Adipocyte (in vitro differentiated cells): ENCODE measurements at regions not wholly inside any gene's neighbourhood (a gene's known extent, or its start where the extent isn't known, plus 50 kb on each side); places are given as distances from the start of the nearest gene placed in this dataset.

Experiments
- DNase-seq: peaks from one replicate; pipeline ENCODE4 v3.0.0-alpha.2; 2015; ENCODE audit warnings: low read depth
- H3K27me3 ChIP-seq: replicated peaks from 2 replicates; pipeline ENCODE4 v1.7.0; 2013; ENCODE audit warnings: mild to moderate bottlenecking, low read length, moderate library complexity; ENCODE audit not compliant: control insufficient read depth, insufficient read depth
- H3K36me3 ChIP-seq: 2 replicates; pipeline ENCODE4 v1.7.0; 2013; ENCODE audit warnings: low read length, mild to moderate bottlenecking, moderate library complexity; ENCODE audit not compliant: control insufficient read depth, insufficient read depth, severe bottlenecking
- H3K4me1 ChIP-seq: 2 replicates; pipeline ENCODE4 v1.7.0; 2013; ENCODE audit warnings: mild to moderate bottlenecking, low read length, moderate library complexity; ENCODE audit not compliant: control insufficient read depth, insufficient read depth
- H3K4me3 ChIP-seq: 2 replicates; pipeline ENCODE4 v1.7.0; 2013; ENCODE audit warnings: mild to moderate bottlenecking, low read length, moderate library complexity
- H3K9ac ChIP-seq: 2 replicates; pipeline ENCODE4 v1.7.0; 2013; ENCODE audit warnings: mild to moderate bottlenecking, low read length, moderate library complexity
- H3K9me3 ChIP-seq: 2 replicates; pipeline ENCODE4 v1.7.0; 2013; ENCODE audit warnings: mild to moderate bottlenecking, low read length, moderate library complexity; ENCODE audit not compliant: control insufficient read depth

- Histone ChIP-seq H3K9me3 (no peaks in the 10 kb centered on the region), H3K27me3 (peaks cover 5% of the 10 kb centered on the region), H3K9ac (no peak overlapping the region), H3K4me3 (no peak overlapping the region), H3K36me3 (no peaks in the 10 kb centered on the region), H3K4me1 (no peaks in the 10 kb centered on the region)
- DNase-seq: no peak
Measured at GRCh38 chr11:134632347-134633119, 220.5 kb upstream of the B3GAT1 start.

GRCh38 chr11:134630861-134631260, 218.8 kb upstream of the B3GAT1 start:
- Histone ChIP-seq H3K36me3 (no peaks in the 10 kb centered on the region), H3K9me3 (no peaks in the 10 kb centered on the region), H3K27me3 (no peaks in the 10 kb centered on the region), H3K4me3 (no peak overlapping the region), H3K4me1 (no peaks in the 10 kb centered on the region), H3K9ac (no peak overlapping the region)
- DNase-seq: no peak

- Histone ChIP-seq H3K36me3 (no peaks in the 10 kb centered on the region), H3K4me3 (no peak overlapping the region), H3K9ac (no peak overlapping the region), H3K27me3 (no peaks in the 10 kb centered on the region), H3K4me1 (no peaks in the 10 kb centered on the region), H3K9me3 (no peaks in the 10 kb centered on the region)
- DNase-seq: no peak
Measured at GRCh38 chr11:134628426-134628825, 216.4 kb upstream of the B3GAT1 start.

GRCh38 chr11:134626032-134626431, 214.0 kb upstream of the B3GAT1 start:
- Histone ChIP-seq H3K27me3 (no peaks in the 10 kb centered on the region), H3K4me1 (no peaks in the 10 kb centered on the region), H3K9me3 (no peaks in the 10 kb centered on the region), H3K9ac (no peak overlapping the region), H3K4me3 (no peak overlapping the region), H3K36me3 (no peaks in the 10 kb centered on the region)
- no peak for DNase-seq

GRCh38 chr11:134625631-134626030, 213.6 kb upstream of the B3GAT1 start:
- no peaks in the 10 kb centered on the region for H3K4me1 ChIP-seq
- H3K36me3 ChIP-seq: no peaks in the 10 kb centered on the region
- no peak overlapping the region for H3K4me3 ChIP-seq
- H3K27me3 ChIP-seq: no peaks in the 10 kb centered on the region
- no peaks in the 10 kb centered on the region for H3K9me3 ChIP-seq
- H3K9ac ChIP-seq: no peak overlapping the region
- DNase-seq: no peak

GRCh38 chr11:134625151-134625550, 213.1 kb upstream of the B3GAT1 start:
- Histone ChIP-seq H3K4me3 (no peak overlapping the region), H3K9me3 (no peaks in the 10 kb centered on the region), H3K36me3 (no peaks in the 10 kb centered on the region), H3K4me1 (no peaks in the 10 kb centered on the region), H3K27me3 (no peaks in the 10 kb centered on the region), H3K9ac (no peak overlapping the region)
- DNase-seq: no peak

GRCh38 chr11:134624166-134624920, 212.3 kb upstream of the B3GAT1 start:
- Histone ChIP-seq H3K27me3 (no peaks in the 10 kb centered on the region), H3K36me3 (no peaks in the 10 kb centered on the region)

GRCh38 chr11:134623711-134624110, 211.7 kb upstream of the B3GAT1 start:
- no peak overlapping the region for H3K4me3 ChIP-seq
- DNase-seq: no peak
- no peaks in the 10 kb centered on the region for H3K27me3 ChIP-seq
- H3K36me3 ChIP-seq: no peaks in the 10 kb centered on the region
- H3K9me3 ChIP-seq: no peaks in the 10 kb centered on the region
- no peaks in the 10 kb centered on the region for H3K4me1 ChIP-seq
- no peak overlapping the region for H3K9ac ChIP-seq

More at GRCh38 chr11:134624166-134624920, 212.3 kb upstream of the B3GAT1 start:
- no peak overlapping the region for H3K9ac ChIP-seq
- no peaks in the 10 kb centered on the region for H3K4me1 ChIP-seq
- no peak for DNase-seq
- H3K9me3 ChIP-seq: no peaks in the 10 kb centered on the region
- no peak overlapping the region for H3K4me3 ChIP-seq

GRCh38 chr11:134622458-134622857, 210.4 kb upstream of the B3GAT1 start:
- no peak overlapping the region for H3K4me3 ChIP-seq
- no peak for DNase-seq
- H3K4me1 ChIP-seq: no peaks in the 10 kb centered on the region
- no peaks in the 10 kb centered on the region for H3K27me3 ChIP-seq
- no peaks in the 10 kb centered on the region for H3K9me3 ChIP-seq
- no peaks in the 10 kb centered on the region for H3K36me3 ChIP-seq
- H3K9ac ChIP-seq: no peak overlapping the region

GRCh38 chr11:134617360-134617759, 205.3 kb upstream of the B3GAT1 start:
- Histone ChIP-seq H3K9me3 (no peaks in the 10 kb centered on the region), H3K27me3 (no peaks in the 10 kb centered on the region), H3K9ac (no peak overlapping the region), H3K4me3 (no peak overlapping the region), H3K4me1 (no peaks in the 10 kb centered on the region), H3K36me3 (no peaks in the 10 kb centered on the region)
- DNase-seq: no peak

- no peaks in the 10 kb centered on the region for H3K9me3 ChIP-seq
- no peak for DNase-seq
- H3K9ac ChIP-seq: no peak overlapping the region
- H3K36me3 ChIP-seq: no peaks in the 10 kb centered on the region
- H3K4me3 ChIP-seq: no peak overlapping the region
- no peaks in the 10 kb centered on the region for H3K27me3 ChIP-seq
- H3K4me1 ChIP-seq: no peaks in the 10 kb centered on the region
Measured at GRCh38 chr11:134616038-134616437, 204.0 kb upstream of the B3GAT1 start.
